Keratinocyte (primary cell): ENCODE measurements at regions not wholly inside any gene's neighbourhood (a gene's known extent, or its start where the extent isn't known, plus 50 kb on each side); places are given as distances from the start of the nearest gene placed in this dataset.

Experiments
- DNase-seq: peaks from one replicate; pipeline ENCODE4 v3.0.0-alpha.2; 2011; ENCODE audit warnings: low read depth, missing footprints, low spot score
- FAIRE-seq: peaks from 2 replicates; lab custom pipeline; 2011; peaks lifted over from hg19 to GRCh38; lab: Jason Lieb, UNC
- H2AFZ ChIP-seq: 2 replicates; pipeline ENCODE4 v1.6.0; 2012; ENCODE audit warnings: low read length, control low read depth, inconsistent platforms; ENCODE audit not compliant: control insufficient read depth
- H3K27ac ChIP-seq: 2 replicates; pipeline ENCODE4 v1.5.1; 2011; ENCODE audit warnings: low read length; ENCODE audit not compliant: control insufficient read depth, insufficient read depth
- H3K27me3 ChIP-seq: 3 replicates; pipeline ENCODE4 v1.6.0; 2011; ENCODE audit warnings: low read length; ENCODE audit not compliant: control insufficient read depth, insufficient read depth; ENCODE audit errors: extremely low read depth
- H3K36me3 ChIP-seq, 2 experiments: 2 replicates in 1 of 2; 3 replicates in 1 of 2; pipeline ENCODE4 v1.5.1; 2011; ENCODE audit warnings: low read length in 2 of 2, mild to moderate bottlenecking in 1 of 2; ENCODE audit not compliant: control insufficient read depth in 2 of 2, insufficient read depth in 2 of 2; ENCODE audit errors: extremely low read depth in 1 of 2
- H3K4me1 ChIP-seq: 3 replicates; pipeline ENCODE4 v1.5.1; 2011; ENCODE audit warnings: low read length; ENCODE audit not compliant: control insufficient read depth, insufficient read depth; ENCODE audit errors: extremely low read depth
- H3K4me2 ChIP-seq: 3 replicates; pipeline ENCODE4 v1.6.0; 2011; ENCODE audit warnings: low read depth, low read length; ENCODE audit not compliant: control insufficient read depth, insufficient read depth; ENCODE audit errors: extremely low read depth
- H3K4me3 ChIP-seq, 3 experiments: fragments of 200-600 bp in 1 of 3; sonication (generic) in 1 of 3; 2 replicates in 2 of 3; 3 replicates in 1 of 3; pipeline ENCODE4 v1.5.1; 2011 to 2016; ENCODE audit warnings: low read length in 3 of 3, mild to moderate bottlenecking in 3 of 3, control low read depth in 2 of 3, inconsistent platforms in 1 of 3, low read depth in 1 of 3, mixed read lengths in 1 of 3, mixed run types in 1 of 3, moderate library complexity in 1 of 3; ENCODE audit not compliant: control insufficient read depth in 2 of 3, insufficient read depth in 2 of 3; ENCODE audit errors: extremely low read depth in 1 of 3
- H3K79me2 ChIP-seq: 2 replicates; pipeline ENCODE4 v1.6.0; 2012; ENCODE audit warnings: low read length; ENCODE audit not compliant: control insufficient read depth, insufficient read depth
- H3K9ac ChIP-seq: 3 replicates; pipeline ENCODE4 v1.6.0; 2011; ENCODE audit warnings: low read length; ENCODE audit not compliant: control insufficient read depth, insufficient read depth; ENCODE audit errors: extremely low read depth
- H3K9me1 ChIP-seq: 3 replicates; pipeline ENCODE4 v1.6.0; 2011; ENCODE audit warnings: low read length; ENCODE audit not compliant: control insufficient read depth, insufficient read depth; ENCODE audit errors: extremely low read depth
- H3K9me3 ChIP-seq: 2 replicates; pipeline ENCODE4 v1.5.1; 2012; ENCODE audit warnings: low read depth, low read length; ENCODE audit not compliant: control insufficient read depth
- H4K20me1 ChIP-seq: 3 replicates; pipeline ENCODE4 v1.6.0; 2011; ENCODE audit warnings: low read length; ENCODE audit not compliant: control insufficient read depth, insufficient read depth; ENCODE audit errors: extremely low read depth
- EZH2 ChIP-seq: IDR thresholded peaks from one replicate; pipeline ENCODE4 v1.6.1; 2012; ENCODE audit warnings: inconsistent platforms, mild to moderate bottlenecking, low read length, moderate library complexity
- dilution Hi-C: fragments of 300-500 bp; cut with MboI; formaldehyde crosslinking; loops from one replicate; pipeline ENCODE4 v1.7.0; 2020; ENCODE audit warnings: low sequenced_read_pairs; ENCODE audit not compliant: extremely low pct_ligation_motif_present
- TF ChIP-seq, protein P1 (sequence below), 3 experiments: IDR thresholded peaks in 1 of 3; conservative IDR thresholded peaks in 1 of 3; optimal IDR thresholded peaks in 1 of 3; 2 replicates in 2 of 3; 3 replicates in 1 of 3; pipeline versions ENCODE3 to v1.5.1; 2011; ENCODE audit warnings: low read length in 3 of 3, mild to moderate bottlenecking in 3 of 3, moderate library complexity in 2 of 3, control low read depth in 1 of 3, inconsistent platforms in 1 of 3; ENCODE audit not compliant: insufficient read depth in 2 of 3; ENCODE audit errors: extremely low read depth in 1 of 3

DNA sequence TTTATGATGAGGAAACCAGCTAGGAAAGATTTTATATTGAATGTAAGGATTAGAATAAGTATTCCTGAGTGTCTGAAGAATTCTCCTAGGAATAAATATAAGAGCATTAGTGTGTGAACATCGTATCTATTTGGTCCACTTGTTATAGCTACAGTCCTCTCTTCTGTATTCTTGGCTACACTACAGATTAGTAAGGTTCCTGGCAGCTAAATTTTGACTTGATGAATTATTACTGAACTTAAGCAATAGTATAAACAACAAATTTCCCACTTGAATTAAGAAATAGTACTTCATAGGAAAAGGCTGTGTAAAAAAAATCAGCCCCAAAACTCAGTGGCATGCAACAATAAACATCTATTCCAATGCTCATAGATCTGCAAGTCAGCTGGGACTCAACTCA lies 138.4 kb upstream of the G2E3 start:
- Histone ChIP-seq H3K9ac (no peak overlapping the region), H3K36me3 (no peaks in the 10 kb centered on the region), H4K20me1 (no peaks in the 10 kb centered on the region), H2AFZ (no peak overlapping the region), H3K4me3 (no peak overlapping the region), H3K4me1 (no peaks in the 10 kb centered on the region), H3K9me1 (no peaks in the 10 kb centered on the region), H3K79me2 (no peaks in the 10 kb centered on the region), H3K27ac (no peak overlapping the region), H3K9me3 (no peaks in the 10 kb centered on the region), H3K27me3 (no peaks in the 10 kb centered on the region), H3K4me2 (no peak overlapping the region)
- TF ChIP-seq EZH2: no peak
- no peak for DNase-seq
- dilution Hi-C loops: no loop called here
- no peak for FAIRE-seq

DNA sequence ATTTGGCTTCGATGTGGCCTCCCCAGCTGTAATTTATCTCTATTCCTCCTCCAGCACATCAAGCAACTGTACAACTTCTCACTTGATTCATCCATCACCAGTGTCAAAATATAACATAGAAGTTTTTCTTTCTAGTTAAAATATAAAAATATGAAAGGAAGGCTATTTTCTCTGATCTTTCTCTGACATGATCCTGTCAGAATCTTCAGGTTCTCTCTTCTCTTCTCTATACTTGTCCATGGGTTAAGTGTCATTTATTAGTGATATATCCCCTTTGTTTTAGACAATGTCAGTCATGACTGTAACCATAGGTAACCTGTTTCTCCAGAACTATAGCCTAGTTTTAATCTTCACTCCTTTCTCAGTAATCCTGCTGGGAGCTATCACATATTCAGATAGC lies 132.5 kb upstream of the G2E3 start:
- Histone ChIP-seq H3K9ac (no peak overlapping the region), H2AFZ (no peak overlapping the region), H3K27me3 (no peaks in the 10 kb centered on the region), H3K79me2 (no peaks in the 10 kb centered on the region), H3K4me3 (no peak overlapping the region), H3K4me2 (no peak overlapping the region), H3K9me3 (no peaks in the 10 kb centered on the region), H3K27ac (no peak overlapping the region), H3K36me3 (no peaks in the 10 kb centered on the region), H4K20me1 (no peaks in the 10 kb centered on the region), H3K4me1 (no peaks in the 10 kb centered on the region), H3K9me1 (no peaks in the 10 kb centered on the region)
- TF ChIP-seq, protein P1, sequence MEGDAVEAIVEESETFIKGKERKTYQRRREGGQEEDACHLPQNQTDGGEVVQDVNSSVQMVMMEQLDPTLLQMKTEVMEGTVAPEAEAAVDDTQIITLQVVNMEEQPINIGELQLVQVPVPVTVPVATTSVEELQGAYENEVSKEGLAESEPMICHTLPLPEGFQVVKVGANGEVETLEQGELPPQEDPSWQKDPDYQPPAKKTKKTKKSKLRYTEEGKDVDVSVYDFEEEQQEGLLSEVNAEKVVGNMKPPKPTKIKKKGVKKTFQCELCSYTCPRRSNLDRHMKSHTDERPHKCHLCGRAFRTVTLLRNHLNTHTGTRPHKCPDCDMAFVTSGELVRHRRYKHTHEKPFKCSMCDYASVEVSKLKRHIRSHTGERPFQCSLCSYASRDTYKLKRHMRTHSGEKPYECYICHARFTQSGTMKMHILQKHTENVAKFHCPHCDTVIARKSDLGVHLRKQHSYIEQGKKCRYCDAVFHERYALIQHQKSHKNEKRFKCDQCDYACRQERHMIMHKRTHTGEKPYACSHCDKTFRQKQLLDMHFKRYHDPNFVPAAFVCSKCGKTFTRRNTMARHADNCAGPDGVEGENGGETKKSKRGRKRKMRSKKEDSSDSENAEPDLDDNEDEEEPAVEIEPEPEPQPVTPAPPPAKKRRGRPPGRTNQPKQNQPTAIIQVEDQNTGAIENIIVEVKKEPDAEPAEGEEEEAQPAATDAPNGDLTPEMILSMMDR (optimal IDR thresholded peaks at IDR 0.05 in 1 of 3, IDR thresholded peaks at IDR 0.05 in 1 of 3, conservative IDR thresholded peaks at IDR 0.05 in 1 of 3; ENCODE audit: extremely low read depth in 1 of 3, insufficient read depth in 2 of 3, low read length in 3 of 3): no peak
- no peak for TF ChIP-seq EZH2
- dilution Hi-C loops: no loop called here
- DNase-seq: no peak
- no peak for FAIRE-seq

DNA sequence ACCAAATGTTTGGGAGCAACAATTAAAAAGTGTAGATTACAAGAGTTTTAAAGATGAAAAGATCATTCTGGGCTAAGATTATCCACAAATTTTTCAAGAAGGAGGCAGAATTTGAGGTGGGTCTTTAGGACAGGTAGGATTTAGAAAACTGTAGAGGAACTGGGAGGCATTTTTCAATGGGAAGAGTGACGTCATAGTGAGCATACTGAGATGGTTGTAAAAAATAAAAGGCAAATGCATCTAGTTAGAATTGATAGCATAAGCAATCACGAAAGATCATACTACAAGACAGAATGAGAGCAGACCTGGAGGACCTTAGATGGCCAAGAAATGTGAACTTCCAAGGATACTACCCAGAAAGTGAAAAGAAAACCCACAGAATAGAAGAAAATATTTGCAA lies 131.6 kb upstream of the G2E3 start:
- Histone ChIP-seq H3K4me3 (no peak overlapping the region), H3K27me3 (no peaks in the 10 kb centered on the region), H2AFZ (no peak overlapping the region), H3K4me1 (no peaks in the 10 kb centered on the region), H3K79me2 (no peaks in the 10 kb centered on the region), H4K20me1 (no peaks in the 10 kb centered on the region), H3K36me3 (no peaks in the 10 kb centered on the region), H3K27ac (no peak overlapping the region), H3K9me1 (no peaks in the 10 kb centered on the region), H3K4me2 (no peak overlapping the region), H3K9ac (no peak overlapping the region), H3K9me3 (no peaks in the 10 kb centered on the region)
- FAIRE-seq (no peak), DNase-seq (no peak)
- dilution Hi-C loops: no loop called here
- TF ChIP-seq, protein P1 (optimal IDR thresholded peaks at IDR 0.05 in 1 of 3, IDR thresholded peaks at IDR 0.05 in 1 of 3, conservative IDR thresholded peaks at IDR 0.05 in 1 of 3; ENCODE audit: extremely low read depth in 1 of 3, insufficient read depth in 2 of 3, low read length in 3 of 3): no peak
- no peak for TF ChIP-seq EZH2
